ENCODE measurements at regions not wholly inside any gene's neighbourhood (a gene's known extent, or its start where the extent isn't known, plus 50 kb on each side); places are given as distances from the start of the nearest gene placed in this dataset.

- CTCF ChIA-PET: no interaction called here
- Histone ChIP-seq H3K36me3 (ENCODE audit: control insufficient read depth in 2 of 2, extremely low read depth in 1 of 2, insufficient read depth in 2 of 2, low read length in 2 of 2) (no peaks in the 10 kb centered on the region), H3K9me3 (replicated peaks; ENCODE audit: control insufficient read depth, insufficient read depth, low read length) (no peaks in the 10 kb centered on the region), H3K4me1 (ENCODE audit: control insufficient read depth, extremely low read depth, insufficient read depth, low read length) (peaks cover 22% of the 10 kb centered on the region), H3K27ac (ENCODE audit: insufficient read depth, low read depth, low read length) (no peak overlapping the region), H3K4me2 (ENCODE audit: insufficient read depth, low read length) (no peak overlapping the region), H3K4me3 (replicated peaks in 1 of 3; ENCODE audit: insufficient read depth in 1 of 3, low read depth in 1 of 3, low read length in 3 of 3) (no peak overlapping the region), H3K27me3 (ENCODE audit: control insufficient read depth in 2 of 2, insufficient read depth in 2 of 2, low read length in 2 of 2) (no peaks in the 10 kb centered on the region), H3K79me2 (ENCODE audit: control insufficient read depth, insufficient read depth, low read length) (no peaks in the 10 kb centered on the region), H3K9me1 (replicated peaks; ENCODE audit: control insufficient read depth, extremely low read depth, insufficient read depth, low read length) (no peaks in the 10 kb centered on the region), H2AFZ (ENCODE audit: low read depth, low read length) (no peak overlapping the region), H4K20me1 (replicated peaks; ENCODE audit: control insufficient read depth, extremely low read depth, insufficient read depth, low read length) (no peaks in the 10 kb centered on the region), H3K9ac (replicated peaks; ENCODE audit: extremely low read depth, insufficient read depth, low read length) (no peak overlapping the region)
- intact Hi-C loops (cut with micrococcal nuclease): no loop called here
- POLR2A ChIA-PET: no interaction called here
- no peak for FAIRE-seq
- BruUV-seq (replicated peaks): no TSS peak
- DNase-seq (ENCODE audit: low read depth, low spot score): no peak
- dilution Hi-C loops (cut with MboI; ENCODE audit: extremely low pct_ligation_motif_present, low sequenced_read_pairs): no loop called here
- TF ChIP-seq FOS (IDR thresholded peaks at IDR 0.05; ENCODE audit: borderline replicate concordance, insufficient read depth, low read length): no peak
- no peak for TF ChIP-seq CTCF (IDR thresholded peaks at IDR 0.05; ENCODE audit: extremely low read depth in 1 of 2, insufficient read depth in 1 of 2, low read depth in 1 of 2, low read length in 2 of 2)
- no peak for TF ChIP-seq POLR2A (IDR thresholded peaks at IDR 0.05; ENCODE audit: low read depth, low read length)
- TF ChIP-seq EZH2 (IDR thresholded peaks at IDR 0.05; ENCODE audit: borderline replicate concordance, low read depth, low read length, severe bottlenecking): no peak
- no peak for TF ChIP-seq GATA2 (IDR thresholded peaks at IDR 0.05; ENCODE audit: insufficient read depth, insufficient read length, low read depth, low read length)
- no peak for TF ChIP-seq MAX (IDR thresholded peaks at IDR 0.05; ENCODE audit: insufficient read depth, insufficient read length)
- no peak for TF ChIP-seq POLR2AphosphoS5 (IDR thresholded peaks at IDR 0.05; ENCODE audit: insufficient read depth, low read depth, low read length)
- TF ChIP-seq JUN (IDR thresholded peaks at IDR 0.05; ENCODE audit: borderline replicate concordance, insufficient read depth, insufficient read length, low read depth): no peak
- TF ChIP-seq MYC (IDR thresholded peaks at IDR 0.05; ENCODE audit: low read depth, low read length): no peak
Observed at GRCh38 chr6:167703347-167703746, 123.4 kb upstream of the AFDN start.

Data from endothelial cell of umbilical vein (primary cell).